B cell (primary cell): ENCODE measurements at regions not wholly inside any gene's neighbourhood (a gene's known extent, or its start where the extent isn't known, plus 50 kb on each side); places are given as distances from the start of the nearest gene placed in this dataset.

Experiments
- ATAC-seq: fragments of 200-7000 bp; cut with Tn5 transposase; one replicate; pipeline ENCODE4 v1.10.0; 2021; ENCODE audit warnings: low read depth, mild to moderate bottlenecking, moderate number of reproducible peaks, moderate library complexity
- CTCF ChIA-PET: fragments of 350-600 bp; sonication (Branson Sonifier 250); formaldehyde crosslinking; loops from one replicate; lab custom pipeline; 2021; ENCODE audit warnings: antibody characterized with exemption, inconsistent platforms; lab: Charles Lee
- POLR2A ChIA-PET: fragments of 350-600 bp; sonication (Branson Sonifier 250); formaldehyde crosslinking; loops from one replicate; lab custom pipeline; 2021; ENCODE audit warnings: antibody characterized with exemption; lab: Charles Lee
- DNase-seq: peaks from one replicate; pipeline ENCODE4 v3.0.0; 2013
- H2AFZ ChIP-seq: 2 replicates; pipeline ENCODE4 v1.6.1; 2012; ENCODE audit warnings: mild to moderate bottlenecking, low read depth, low read length; ENCODE audit not compliant: insufficient read depth, poor library complexity, severe bottlenecking
- H3K27ac ChIP-seq, 2 donors: 1 replicate in 1 of 2; 2 replicates in 1 of 2; pipeline ENCODE4 v1.5.1; 2012 to 2013; ENCODE audit warnings: low read length in 2 of 2, mild to moderate bottlenecking in 2 of 2, moderate library complexity in 1 of 2
- H3K27me3 ChIP-seq, 4 experiments: fragments of 200-600 bp in 1 of 4; sonication (generic) in 1 of 4; replicated peaks in 1 of 4; 1 replicate in 2 of 4; 2 replicates in 2 of 4; pipeline versions ENCODE4 v1.6.1 to v1.7.0; 2013 to 2016; ENCODE audit warnings: low read length in 3 of 4, mild to moderate bottlenecking in 2 of 4, mixed read lengths in 1 of 4, moderate library complexity in 1 of 4; ENCODE audit not compliant: insufficient read depth in 4 of 4, control insufficient read depth in 3 of 4; ENCODE audit errors: control extremely low read depth in 1 of 4
- H3K36me3 ChIP-seq, 2 experiments: replicated peaks in 1 of 2; 1 replicate in 1 of 2; 2 replicates in 1 of 2; pipeline versions ENCODE4 v1.6.1 to v1.7.1; 2013; ENCODE audit warnings: low read length in 1 of 2; ENCODE audit not compliant: insufficient read depth in 2 of 2, control insufficient read depth in 1 of 2; ENCODE audit errors: control extremely low read depth in 1 of 2, extremely low read depth in 1 of 2
- H3K4me1 ChIP-seq, 2 donors: fragments of 200-600 bp in 1 of 2; sonication (generic) in 1 of 2; 1 replicate in 1 of 2; 2 replicates in 1 of 2; pipeline versions ENCODE4 v1.5.1 to v1.6.1; 2013 to 2017; ENCODE audit warnings: low read length in 2 of 2; ENCODE audit not compliant: control insufficient read depth in 2 of 2, insufficient read depth in 2 of 2
- H3K4me2 ChIP-seq: replicated peaks from 2 replicates; pipeline ENCODE3; 2012; ENCODE audit warnings: mild to moderate bottlenecking, low read depth, low read length; ENCODE audit not compliant: poor library complexity, severe bottlenecking
- H3K4me3 ChIP-seq, 5 experiments: fragments of 200-600 bp in 1 of 5; sonication (generic) in 1 of 5; 1 replicate in 3 of 5; 2 replicates in 2 of 5; pipeline versions ENCODE4 v1.5.1 to v1.7.0; 2011 to 2016; ENCODE audit warnings: low read length in 4 of 5, mild to moderate bottlenecking in 4 of 5, low read depth in 2 of 5, control low read depth in 1 of 5, moderate library complexity in 1 of 5; ENCODE audit not compliant: insufficient read depth in 1 of 5; ENCODE audit errors: control extremely low read depth in 1 of 5, extremely low read depth in 1 of 5
- H3K79me2 ChIP-seq: fragments of 200-600 bp; sonication (generic); one replicate; pipeline ENCODE4 v1.6.0; 2016; ENCODE audit warnings: low read length; ENCODE audit not compliant: control insufficient read depth, insufficient read depth
- H3K9ac ChIP-seq: fragments of 200-600 bp; sonication (generic); 2 replicates; pipeline ENCODE4 v1.6.1; 2017; ENCODE audit warnings: mild to moderate bottlenecking, low read length, moderate library complexity
- H3K9me3 ChIP-seq, 3 donors: one replicate each; pipeline versions ENCODE4 v1.6.1 to v1.7.1; 2013; ENCODE audit warnings: low read length in 2 of 3; ENCODE audit not compliant: control insufficient read depth in 2 of 3, insufficient read depth in 1 of 3; ENCODE audit errors: control extremely low read depth in 1 of 3
- H4K20me1 ChIP-seq: 2 replicates; pipeline ENCODE4 v1.6.0; 2012; ENCODE audit warnings: mild to moderate bottlenecking, low read length; ENCODE audit not compliant: insufficient read depth, control insufficient read depth, poor library complexity, severe bottlenecking
- H3K27ac Mint-ChIP-seq: one replicate; pipeline ENCODE4 v1.8.0; 2021; ENCODE audit warnings: mixed read lengths
- H3K27me3 Mint-ChIP-seq: one replicate; pipeline ENCODE4 v1.8.0; 2021; ENCODE audit warnings: mixed read lengths
- H3K4me1 Mint-ChIP-seq: one replicate; pipeline ENCODE4 v1.8.0; 2021; ENCODE audit warnings: mixed read lengths
- H3K4me3 Mint-ChIP-seq: one replicate; pipeline ENCODE4 v1.8.0; 2021; ENCODE audit warnings: mixed read lengths
- H3K9me3 Mint-ChIP-seq: one replicate; pipeline ENCODE4 v1.8.0; 2022; ENCODE audit warnings: mixed read lengths; ENCODE audit not compliant: insufficient read depth
- CTCF ChIP-seq: fragments of 200-600 bp; IDR thresholded peaks from one replicate; pipeline ENCODE4 v1.8.0; 2022; ENCODE audit warnings: antibody characterized with exemption, mild to moderate bottlenecking
- EZH2 ChIP-seq: IDR thresholded peaks from 2 replicates; pipeline ENCODE4 v1.6.1; 2012; ENCODE audit warnings: borderline replicate concordance, low read depth, mild to moderate bottlenecking, moderate library complexity, low read length; ENCODE audit not compliant: insufficient read depth, poor library complexity, severe bottlenecking
- WGBS: methylation state at CpG from one replicate; pipeline ENCODE4 v1.1.5; 2013; ENCODE audit warnings: missing lambda C conversion rate; ENCODE audit not compliant: insufficient coverage; 5-methylcytosine and 5-hydroxymethylcytosine counted together
- intact Hi-C: fragments of 100-400 bp; cut with micrococcal nuclease; formaldehyde crosslinking; loops from one replicate; pipeline ENCODE4 v1.10.0; 2022

- ChIA-PET POLR2A (no interaction called here), CTCF (no interaction called here)
- no peak for TF ChIP-seq EZH2
- TF ChIP-seq CTCF = no peak
- no peak overlapping the region for H3K4me2 ChIP-seq
- Mint-ChIP-seq H3K4me3 (no peak overlapping the region), H3K27me3 (no peaks in the 10 kb centered on the region), H3K9me3 (no peaks in the 10 kb centered on the region), H3K27ac (no peak overlapping the region), H3K4me1 (no peaks in the 10 kb centered on the region)
- H3K4me1 ChIP-seq = no peaks in the 10 kb centered on the region
- ATAC-seq (no peak), DNase-seq (no peak)
- no peak overlapping the region for H3K9ac ChIP-seq
- H3K27ac ChIP-seq = no peak overlapping the region
- H3K79me2 ChIP-seq = no peaks in the 10 kb centered on the region
- no peaks in the 10 kb centered on the region for H3K36me3 ChIP-seq
- no peaks in the 10 kb centered on the region for H3K9me3 ChIP-seq
- H2AFZ ChIP-seq = no peak overlapping the region
- intact Hi-C loops = no loop called here
- H4K20me1 ChIP-seq = no peaks in the 10 kb centered on the region
- H3K4me3 ChIP-seq = no peak overlapping the region
- no peaks in the 10 kb centered on the region for H3K27me3 ChIP-seq
These were observed 89.8 kb downstream of the EDNRB start for GRCh38 chr13:77828799-77829198.

GRCh38 chr13:77827332-77827731, 91.3 kb downstream of the EDNRB start:
- WGBS = 92% methylated on average over 2 of the region's 5 CpGs
- intact Hi-C loops = no loop called here
- ChIA-PET POLR2A (no interaction called here), CTCF (no interaction called here)
- Histone ChIP-seq H3K36me3 (no peaks in the 10 kb centered on the region), H3K9me3 (no peaks in the 10 kb centered on the region), H3K4me1 (no peaks in the 10 kb centered on the region), H2AFZ (no peak overlapping the region), H3K79me2 (no peaks in the 10 kb centered on the region), H3K27ac (no peak overlapping the region), H3K27me3 (no peaks in the 10 kb centered on the region), H3K9ac (no peak overlapping the region), H3K4me2 (no peak overlapping the region), H4K20me1 (no peaks in the 10 kb centered on the region), H3K4me3 (no peak overlapping the region)
- Mint-ChIP-seq H3K4me1 (no peaks in the 10 kb centered on the region), H3K4me3 (no peak overlapping the region), H3K27ac (no peak overlapping the region), H3K9me3 (no peaks in the 10 kb centered on the region), H3K27me3 (peaks cover 3% of the 10 kb centered on the region)
- DNase-seq (no peak), ATAC-seq (no peak)
- no peak for TF ChIP-seq EZH2
- no peak for TF ChIP-seq CTCF
